ENCODE measurements at regions not wholly inside any gene's neighbourhood (a gene's known extent, or its start where the extent isn't known, plus 50 kb on each side); places are given as distances from the start of the nearest gene placed in this dataset.
"Not testable (repeated sequence)": the region's sequence is repeated elsewhere in the genome, so short reads cannot be mapped to it uniquely, and the experiment has no call there.

GRCh38 chr3:59364496-59364895 lies 314.7 kb upstream of the CFAP20DC start:
- H3K27ac ChIP-seq = no peak overlapping the region
- WGBS = 58% methylated on average over 4 of the region's 4 CpGs
- no peaks in the 10 kb centered on the region for H3K27me3 ChIP-seq
- no peak for DNase-seq (ENCODE audit: low spot score in 2 of 2)
- no peaks in the 10 kb centered on the region for H3K4me1 ChIP-seq
- no peak overlapping the region for H3K4me3 ChIP-seq
- H3K36me3 ChIP-seq = no peaks in the 10 kb centered on the region
- H3K9me3 ChIP-seq = no peaks in the 10 kb centered on the region
- TF ChIP-seq POLR2AphosphoS5 (IDR thresholded peaks at IDR 0.05) (no peak), POLR2A (IDR thresholded peaks at IDR 0.05) (no peak), CTCF (IDR thresholded peaks at IDR 0.05) (no peak), EP300 (IDR thresholded peaks at IDR 0.05) (no peak)

- not testable (repeated sequence) for H3K9me3 ChIP-seq; H3K4me3 ChIP-seq; H3K27ac ChIP-seq; H3K27me3 ChIP-seq; DNase-seq (ENCODE audit: low spot score in 2 of 2); H3K36me3 ChIP-seq; H3K4me1 ChIP-seq
- WGBS = 98% methylated on average over 8 of the region's 8 CpGs
Observed at GRCh38 chr3:59360312-59360711, 310.5 kb upstream of the CFAP20DC start.

- WGBS = 67% methylated on average over 4 of the region's 4 CpGs
- H3K27me3 ChIP-seq = no peaks in the 10 kb centered on the region
- H3K36me3 ChIP-seq = no peaks in the 10 kb centered on the region
- no peaks in the 10 kb centered on the region for H3K9me3 ChIP-seq
- TF ChIP-seq POLR2AphosphoS5 (IDR thresholded peaks at IDR 0.05) = no peak
- TF ChIP-seq POLR2A (IDR thresholded peaks at IDR 0.05) = no peak
- TF ChIP-seq CTCF (IDR thresholded peaks at IDR 0.05) = no peak
- no peak for TF ChIP-seq EP300 (IDR thresholded peaks at IDR 0.05)
- H3K4me1 ChIP-seq = no peaks in the 10 kb centered on the region
- no peak for DNase-seq (ENCODE audit: low spot score in 2 of 2)
- H3K4me3 ChIP-seq = no peak overlapping the region
- no peak overlapping the region for H3K27ac ChIP-seq
Observed at GRCh38 chr3:59341459-59341858, 291.6 kb upstream of the CFAP20DC start.

- H3K27me3 ChIP-seq = no peaks in the 10 kb centered on the region
- H3K36me3 ChIP-seq = no peaks in the 10 kb centered on the region
- H3K9me3 ChIP-seq = no peaks in the 10 kb centered on the region
- TF ChIP-seq POLR2A (IDR thresholded peaks at IDR 0.05) (no peak), EP300 (IDR thresholded peaks at IDR 0.05) (no peak), CTCF (IDR thresholded peaks at IDR 0.05) (no peak), POLR2AphosphoS5 (IDR thresholded peaks at IDR 0.05) (no peak)
- 81% methylated on average over 3 of the region's 3 CpGs for WGBS
- DNase-seq (ENCODE audit: low spot score in 2 of 2) = no peak
- H3K4me3 ChIP-seq = no peak overlapping the region
- H3K4me1 ChIP-seq = no peaks in the 10 kb centered on the region
- no peak overlapping the region for H3K27ac ChIP-seq
Observed at GRCh38 chr3:59339818-59340217, 290.0 kb upstream of the CFAP20DC start.

- no peaks in the 10 kb centered on the region for H3K27me3 ChIP-seq
- H3K4me3 ChIP-seq = no peak overlapping the region
- no peaks in the 10 kb centered on the region for H3K36me3 ChIP-seq
- DNase-seq (ENCODE audit: low spot score in 2 of 2) = no peak
- TF ChIP-seq POLR2AphosphoS5 (IDR thresholded peaks at IDR 0.05) (no peak), POLR2A (IDR thresholded peaks at IDR 0.05) (no peak), EP300 (IDR thresholded peaks at IDR 0.05) (no peak), CTCF (IDR thresholded peaks at IDR 0.05) (no peak)
- H3K27ac ChIP-seq = no peak overlapping the region
- no peaks in the 10 kb centered on the region for H3K9me3 ChIP-seq
- WGBS = 83% methylated on average over 7 of the region's 7 CpGs
- H3K4me1 ChIP-seq = no peaks in the 10 kb centered on the region
Observed at GRCh38 chr3:59338934-59339333, 289.1 kb upstream of the CFAP20DC start.

GRCh38 chr3:59335338-59335737 lies 285.5 kb upstream of the CFAP20DC start:
- 89% methylated on average over 6 of the region's 6 CpGs for WGBS
- Histone ChIP-seq H3K4me3 (no peak overlapping the region), H3K4me1 (no peaks in the 10 kb centered on the region), H3K9me3 (no peaks in the 10 kb centered on the region), H3K27ac (no peak overlapping the region), H3K27me3 (no peaks in the 10 kb centered on the region), H3K36me3 (no peaks in the 10 kb centered on the region)
- no peak for DNase-seq (ENCODE audit: low spot score in 2 of 2)
- no peak for TF ChIP-seq EP300 (IDR thresholded peaks at IDR 0.05)
